ENCODE measurements at regions not wholly inside any gene's neighbourhood (a gene's known extent, or its start where the extent isn't known, plus 50 kb on each side); places are given as distances from the start of the nearest gene placed in this dataset.

DNA sequence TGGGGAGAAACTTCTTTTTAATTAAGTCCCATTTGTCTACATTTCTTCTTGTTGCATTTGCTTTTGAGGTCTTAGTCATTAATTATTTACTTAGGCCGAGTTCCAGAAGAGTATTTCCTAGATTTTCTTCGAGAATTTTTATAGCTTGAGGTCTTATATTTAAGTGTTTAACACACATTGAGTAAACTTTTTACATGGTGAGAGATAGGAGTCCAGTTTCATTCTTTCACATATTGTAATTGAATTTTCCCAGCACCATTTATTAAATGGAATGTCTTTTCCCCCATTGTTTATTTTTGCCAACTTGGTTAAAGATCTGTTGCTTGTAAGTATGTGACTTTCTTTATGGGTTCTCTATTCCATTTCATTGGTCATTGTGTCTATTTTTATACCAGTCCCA lies 1344.0 kb upstream of the RAG2 start:
- Histone ChIP-seq H3K4me1 (ENCODE audit: insufficient read depth, low read length) (no peaks in the 10 kb centered on the region), H3K14ac (ENCODE audit: insufficient read depth, low read length) (no peak overlapping the region), H2BK15ac (ENCODE audit: low read depth, low read length) (no peak overlapping the region), H3K18ac (ENCODE audit: insufficient read length, low read depth, low read length) (no peak overlapping the region), H2AK5ac (ENCODE audit: insufficient read length, low read length) (no peak overlapping the region), H3K23ac (ENCODE audit: insufficient read length, low read depth, low read length) (no peak overlapping the region), H4K8ac (replicated peaks; ENCODE audit: insufficient read length, low read depth, low read length) (no peak overlapping the region), H3K9me3 (ENCODE audit: control insufficient read depth, low read depth, low read length) (no peaks in the 10 kb centered on the region), H3K23me2 (ENCODE audit: insufficient read length, low read depth, low read length, poor library complexity, severe bottlenecking) (no peaks in the 10 kb centered on the region), H2BK12ac (ENCODE audit: insufficient read length, low read depth, low read length) (no peak overlapping the region), H4K5ac (ENCODE audit: insufficient read length, low read depth, low read length) (no peak overlapping the region), H3K79me1 (ENCODE audit: insufficient read depth, low read depth, low read length, poor library complexity, severe bottlenecking) (no peaks in the 10 kb centered on the region), H3K27ac (ENCODE audit: insufficient read length, low read depth, low read length) (no peak overlapping the region), H3T11ph (ENCODE audit: low read length) (no peak overlapping the region), H2BK120ac (ENCODE audit: low read depth, low read length, poor library complexity, severe bottlenecking) (no peak overlapping the region), H3K9ac (ENCODE audit: extremely low read depth, insufficient read length, low read length) (no peak overlapping the region), H2BK5ac (ENCODE audit: insufficient read length, low read length) (no peak overlapping the region), H3K79me2 (ENCODE audit: insufficient read depth, low read length) (no peaks in the 10 kb centered on the region), H2AFZ (ENCODE audit: low read length) (no peak overlapping the region), H3K4me2 (ENCODE audit: insufficient read depth, insufficient read length, low read length) (no peak overlapping the region), H3K56ac (ENCODE audit: insufficient read length, low read depth, low read length) (no peak overlapping the region), H3K4ac (ENCODE audit: low read depth, low read length) (no peak overlapping the region), H3K27me3 (ENCODE audit: insufficient read depth, low read length) (no peaks in the 10 kb centered on the region), H2BK20ac (ENCODE audit: low read depth, low read length, poor library complexity, severe bottlenecking) (no peak overlapping the region), H4K20me1 (ENCODE audit: control insufficient read depth, insufficient read depth, insufficient read length) (no peaks in the 10 kb centered on the region), H4K91ac (ENCODE audit: insufficient read length, low read depth, low read length) (no peak overlapping the region)
- Mint-ChIP-seq H3K4me3 (no peak overlapping the region), H3K4me1 (peaks cover 0 to 5% of the 10 kb centered on the region in 2 experiments; a peak in 2 of 4 replicates), H3K27ac (no peak overlapping the region), H3K27me3 (ENCODE audit: low read depth) (no peaks in the 10 kb centered on the region), H3K36me3 (ENCODE audit: insufficient read depth in 1 of 3, low read depth in 3 of 3) (peaks cover 0 to 29% (median 9%) of the 10 kb centered on the region in 3 experiments; a peak in 5 of 7 replicates), H3K9me3 (peaks cover 20 to 22% of the 10 kb centered on the region in 2 experiments)
- no CpG with 5 or more reads among the region's 2 CpGs for WGBS (ENCODE audit: extremely low coverage, insufficient read length, low lambda C conversion rate)
- TF ChIP-seq, protein P1, sequence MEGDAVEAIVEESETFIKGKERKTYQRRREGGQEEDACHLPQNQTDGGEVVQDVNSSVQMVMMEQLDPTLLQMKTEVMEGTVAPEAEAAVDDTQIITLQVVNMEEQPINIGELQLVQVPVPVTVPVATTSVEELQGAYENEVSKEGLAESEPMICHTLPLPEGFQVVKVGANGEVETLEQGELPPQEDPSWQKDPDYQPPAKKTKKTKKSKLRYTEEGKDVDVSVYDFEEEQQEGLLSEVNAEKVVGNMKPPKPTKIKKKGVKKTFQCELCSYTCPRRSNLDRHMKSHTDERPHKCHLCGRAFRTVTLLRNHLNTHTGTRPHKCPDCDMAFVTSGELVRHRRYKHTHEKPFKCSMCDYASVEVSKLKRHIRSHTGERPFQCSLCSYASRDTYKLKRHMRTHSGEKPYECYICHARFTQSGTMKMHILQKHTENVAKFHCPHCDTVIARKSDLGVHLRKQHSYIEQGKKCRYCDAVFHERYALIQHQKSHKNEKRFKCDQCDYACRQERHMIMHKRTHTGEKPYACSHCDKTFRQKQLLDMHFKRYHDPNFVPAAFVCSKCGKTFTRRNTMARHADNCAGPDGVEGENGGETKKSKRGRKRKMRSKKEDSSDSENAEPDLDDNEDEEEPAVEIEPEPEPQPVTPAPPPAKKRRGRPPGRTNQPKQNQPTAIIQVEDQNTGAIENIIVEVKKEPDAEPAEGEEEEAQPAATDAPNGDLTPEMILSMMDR (conservative IDR thresholded peaks at IDR 0.05), result no peak
- DNase-seq, result no peak
